ENCODE measurements at regions not wholly inside any gene's neighbourhood (a gene's known extent, or its start where the extent isn't known, plus 50 kb on each side); places are given as distances from the start of the nearest gene placed in this dataset.

- DNase-seq, result no peak
Measured at GRCh38 chr14:61191733-61192132, 89.4 kb downstream of the TMEM30B start.

GRCh38 chr14:61190341-61190740 is 90.8 kb downstream of the TMEM30B start:
- no peak for DNase-seq

DNA sequence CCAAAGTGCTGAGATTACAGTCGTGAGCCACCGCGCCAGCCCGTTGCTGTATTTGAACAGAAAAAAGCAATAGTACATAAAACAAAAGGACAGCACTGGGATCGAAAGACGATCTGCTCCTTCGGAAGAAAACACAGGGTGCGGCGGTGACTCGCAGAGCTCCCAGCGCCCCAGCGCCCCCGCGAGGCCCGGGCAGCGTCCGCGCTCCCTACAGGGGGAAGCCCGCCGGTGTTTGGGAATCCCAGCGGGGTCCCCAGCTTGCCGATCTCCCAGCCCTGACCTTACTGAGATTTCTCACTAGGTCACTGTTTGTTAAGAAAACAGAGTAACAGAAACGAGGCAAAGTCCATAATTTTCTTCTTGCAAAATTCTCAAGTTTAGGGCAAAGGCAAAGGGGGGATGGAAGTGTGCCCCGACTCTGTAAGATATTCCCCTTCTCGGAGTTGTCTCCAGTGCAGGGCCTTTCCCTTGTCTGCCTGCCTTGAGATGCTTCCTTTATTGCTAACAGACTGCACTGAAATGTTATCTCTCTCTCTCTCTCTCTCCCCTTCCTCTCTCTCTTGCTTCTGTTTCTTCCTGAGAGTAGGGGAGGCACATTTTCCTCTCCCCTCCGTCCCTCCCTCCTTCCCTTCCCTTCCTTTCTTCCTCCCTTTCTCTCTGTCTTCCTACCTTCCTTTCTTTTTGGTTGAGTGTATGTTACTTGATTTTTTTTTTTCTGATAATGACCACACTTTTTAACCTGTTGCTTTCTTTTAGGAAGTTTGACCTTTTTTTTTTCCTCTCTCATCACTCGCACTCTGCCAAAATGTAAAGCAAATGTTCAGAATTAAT is 91.9 kb downstream of the TMEM30B start:
- peak; percentile 76 for DNase-seq

DNA sequence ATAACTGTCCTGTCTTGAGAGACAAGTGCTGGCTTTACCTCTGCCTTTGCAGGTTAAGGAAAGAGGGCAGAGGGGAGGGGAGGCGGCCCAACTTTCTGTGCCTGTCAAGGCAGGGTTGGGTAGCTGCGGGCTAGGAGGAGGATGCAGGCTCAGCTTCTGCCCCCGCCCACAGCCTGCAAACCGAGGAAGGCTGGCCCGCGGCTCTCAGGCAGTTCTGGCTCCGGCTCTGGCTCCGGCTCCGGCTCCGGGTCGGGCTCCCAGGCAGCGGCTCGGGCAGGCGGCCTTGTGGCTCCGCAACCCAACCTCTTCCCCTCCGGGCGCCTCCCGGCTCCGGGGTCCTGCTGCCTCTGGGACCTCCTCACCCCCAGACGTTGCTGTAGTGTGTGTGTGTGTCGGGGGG is 92.9 kb downstream of the TMEM30B start:
- DNase-seq, result no peak

- no peak for DNase-seq
Measured at GRCh38 chr14:61187196-61187905, 93.8 kb downstream of the TMEM30B start.

GRCh38 chr14:61186341-61187195 is 94.6 kb downstream of the TMEM30B start:
- DNase-seq, result no peak

GRCh38 chr14:61185534-61185933 is 95.6 kb downstream of the TMEM30B start:
- no peak for DNase-seq

DNA sequence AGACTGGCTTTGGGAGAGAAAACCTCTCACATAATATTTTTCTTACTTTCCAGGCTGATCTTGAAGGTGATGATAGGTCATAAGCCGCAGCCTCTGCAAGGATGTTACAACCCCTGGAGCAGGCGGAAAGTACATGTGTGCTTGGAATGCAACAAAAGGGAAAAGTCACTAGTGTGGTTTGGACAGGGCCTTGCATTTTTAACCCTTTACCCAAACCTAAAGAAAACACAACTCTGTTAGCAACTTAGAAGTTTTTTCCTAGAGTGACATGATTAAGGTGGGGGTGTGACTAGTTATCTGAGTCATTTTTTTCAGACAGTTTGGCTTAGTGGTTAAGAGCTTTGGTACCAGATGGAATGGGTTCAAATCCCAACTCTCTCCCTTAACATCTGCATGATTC is 97.0 kb downstream of the TMEM30B start:
- DNase-seq, result no peak

DNA sequence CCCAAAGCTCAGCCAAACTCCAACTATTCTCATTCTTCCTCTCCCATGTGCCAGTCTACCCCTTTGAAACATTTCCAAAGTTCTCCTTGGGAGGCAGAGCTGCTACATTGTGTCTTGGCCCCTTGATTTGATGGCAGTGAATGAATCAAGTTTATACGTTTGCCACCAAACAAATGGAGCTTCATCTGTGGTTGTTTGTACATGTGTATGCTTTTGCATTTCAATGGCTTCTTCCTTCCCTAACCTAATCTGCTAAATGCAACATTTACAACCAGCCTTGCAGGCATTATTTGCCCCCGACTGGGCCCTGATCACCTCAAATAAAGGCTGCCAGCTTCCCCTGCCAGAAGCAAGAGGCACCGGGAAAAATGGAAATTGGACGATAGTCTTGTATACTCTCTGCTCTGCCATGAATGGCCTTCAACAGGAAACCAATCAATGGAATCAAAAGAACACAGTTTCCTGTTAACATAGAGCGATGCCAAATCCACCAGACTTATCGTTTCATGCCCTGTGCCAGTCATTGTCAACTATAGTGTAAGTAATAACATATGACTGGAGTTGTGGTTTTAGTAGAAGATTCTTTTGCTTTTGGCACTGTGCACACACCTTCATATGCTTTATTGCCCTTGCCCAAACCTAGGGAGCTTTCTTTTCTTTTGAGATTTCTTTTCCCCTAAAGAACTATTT is 97.8 kb downstream of the TMEM30B start:
- DNase-seq, result no peak

DNA sequence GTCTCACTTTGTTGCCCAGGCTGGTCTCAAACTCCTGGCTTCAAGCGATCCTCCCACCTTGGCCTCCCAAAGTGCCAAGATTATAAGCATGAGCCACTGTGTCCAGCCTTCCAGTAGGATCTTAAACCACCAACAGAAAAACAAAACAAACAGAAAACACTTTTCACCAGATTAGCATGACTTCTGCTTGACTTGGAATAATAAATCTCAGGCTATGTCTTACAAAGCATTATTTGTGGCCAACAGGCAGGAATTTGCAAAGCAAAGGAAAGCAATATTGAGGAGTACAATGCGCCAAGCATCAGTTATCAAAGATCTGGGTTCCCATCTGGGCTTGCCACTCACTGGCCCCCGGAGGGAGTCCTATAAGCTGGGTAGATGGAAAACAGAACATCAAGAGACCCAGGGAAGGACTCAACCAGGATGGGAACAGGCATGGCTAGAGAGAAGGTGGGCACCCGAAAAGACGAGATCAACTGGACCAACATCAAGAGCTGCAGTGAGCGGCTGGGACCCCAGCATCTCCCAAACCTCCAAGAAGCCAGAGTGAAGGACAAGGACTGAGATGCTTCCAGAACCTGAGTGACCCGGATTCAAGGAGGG is 101.2 kb downstream of the TMEM30B start:
- no peak for DNase-seq

- no peak for DNase-seq
Measured at GRCh38 chr14:61179061-61179690, 102.0 kb downstream of the TMEM30B start.

DNA sequence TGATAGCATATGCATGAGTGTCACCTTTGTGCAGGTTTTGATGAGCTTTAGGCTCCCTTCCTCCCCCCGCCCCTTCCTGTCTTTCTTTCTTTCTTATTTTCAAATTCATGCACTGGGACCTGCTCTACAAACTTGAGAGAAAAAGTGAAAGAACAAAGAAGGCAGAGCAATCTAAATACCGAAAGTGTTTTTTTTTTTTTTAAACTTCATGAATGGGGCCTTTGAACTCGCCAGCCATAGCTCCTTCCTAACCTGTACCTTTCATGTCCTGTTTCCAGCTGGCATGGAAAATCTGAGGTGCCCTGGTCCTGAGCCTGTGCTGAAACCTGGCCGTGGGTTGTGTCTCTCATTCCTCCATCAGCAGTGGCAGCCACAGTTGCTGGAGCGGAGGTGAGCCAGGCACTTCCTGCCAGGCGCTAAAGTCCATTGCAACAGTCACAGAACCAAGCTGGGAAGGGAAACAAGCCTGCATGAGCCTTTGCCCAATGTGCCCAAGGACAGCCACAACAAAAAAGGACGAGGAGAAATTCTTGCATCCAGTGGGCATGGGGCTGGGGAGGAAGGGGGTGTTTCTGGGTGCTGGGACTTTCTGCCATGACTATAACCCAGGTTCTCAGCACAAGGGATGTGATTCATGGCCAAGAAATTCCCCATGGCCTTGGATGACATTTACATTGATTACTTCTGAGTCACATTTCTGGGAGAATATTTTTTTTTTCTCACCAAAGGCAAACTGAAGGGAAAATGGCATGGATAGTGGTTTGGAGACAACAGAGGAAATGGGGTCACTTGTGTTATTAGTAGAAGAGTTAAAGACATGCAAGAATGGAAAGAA is 102.7 kb downstream of the TMEM30B start:
- no peak for DNase-seq

DNA sequence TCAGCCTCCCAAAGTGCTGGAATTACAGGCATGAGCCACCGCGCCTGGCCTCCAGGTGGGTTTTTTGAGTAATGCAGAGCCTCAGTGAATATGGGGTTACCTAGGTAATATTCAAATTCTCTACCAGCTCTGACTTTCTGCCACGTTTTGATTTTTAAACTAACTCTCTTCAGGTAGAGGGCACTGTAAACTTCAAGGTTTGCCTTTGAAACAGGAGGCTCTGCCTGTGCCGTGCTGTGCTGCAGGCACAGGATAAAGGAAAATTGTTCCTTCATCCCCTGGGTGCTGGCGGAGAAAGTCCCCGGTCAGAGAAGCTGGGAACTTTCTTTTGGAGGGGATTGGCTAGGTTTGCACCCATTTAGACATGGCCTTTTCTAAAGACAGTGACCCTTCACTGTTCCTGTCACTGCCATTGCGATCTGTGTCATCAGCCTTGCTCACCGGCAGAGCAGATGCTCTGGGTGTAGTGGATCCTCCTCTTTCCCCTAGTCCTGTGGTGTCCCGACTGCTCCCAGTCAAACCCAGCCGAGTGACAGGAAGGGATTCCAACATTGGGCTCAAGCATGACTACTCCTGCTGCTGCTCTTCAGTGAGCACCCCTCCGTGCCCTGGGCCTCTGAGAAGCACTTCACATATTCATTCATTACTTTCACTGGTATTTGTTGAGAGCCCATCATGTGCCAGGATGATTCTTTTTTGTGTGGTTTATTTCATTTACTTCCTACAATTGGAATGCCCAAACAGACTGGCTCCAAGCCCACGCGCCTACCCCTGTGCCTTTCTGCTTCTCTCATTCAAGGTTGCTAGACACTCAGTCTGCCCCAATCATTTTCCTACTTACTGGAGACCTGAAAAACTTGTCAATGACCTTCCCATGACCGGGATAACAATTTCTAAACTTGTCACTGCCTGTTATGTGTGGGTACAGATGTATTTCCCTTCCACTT is 103.6 kb downstream of the TMEM30B start:
- no peak for DNase-seq

DNA sequence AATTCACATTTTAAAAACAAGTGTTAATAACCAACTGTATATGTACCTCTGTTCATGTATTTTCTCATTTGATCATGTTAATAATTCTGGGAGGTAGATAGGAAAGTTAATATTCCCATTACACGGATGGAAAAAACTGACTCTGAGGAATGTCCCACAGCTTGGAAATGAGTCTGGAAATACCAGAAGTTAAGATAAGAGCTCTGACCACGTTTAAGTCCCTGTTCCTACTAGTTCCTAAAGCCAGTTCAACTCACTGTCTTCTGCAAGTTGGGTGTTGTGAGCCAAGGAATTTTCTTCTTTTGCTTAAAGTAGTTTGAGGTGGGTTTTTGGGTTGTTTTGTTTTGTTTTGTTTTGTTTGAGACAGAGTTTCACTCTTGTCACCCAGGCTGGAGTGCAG is 104.5 kb downstream of the TMEM30B start:
- no peak for DNase-seq

GRCh38 chr14:61174987-61175386 is 106.2 kb downstream of the TMEM30B start:
- DNase-seq, result no peak

GRCh38 chr14:61174441-61174891 is 106.7 kb downstream of the TMEM30B start:
- DNase-seq, result peak; percentile 54

DNA sequence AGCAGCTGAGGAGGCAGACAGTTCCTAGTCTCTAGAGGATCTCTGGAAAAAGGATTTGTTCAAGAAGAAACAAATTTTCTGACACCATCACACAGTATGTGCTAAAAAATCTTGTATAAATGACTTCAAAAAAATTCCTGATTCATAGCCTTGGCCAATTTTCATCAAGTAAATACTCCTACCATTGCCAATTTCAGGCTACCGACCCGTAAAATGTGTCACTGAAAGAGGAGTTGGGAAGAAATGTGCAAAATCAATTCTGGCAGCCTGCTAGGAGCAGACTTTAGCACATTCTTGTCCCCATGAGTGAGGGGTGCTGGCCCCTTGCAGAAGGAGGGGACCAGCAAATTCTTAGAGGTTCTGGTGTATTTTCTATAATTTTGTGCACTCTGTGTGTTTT is 109.4 kb downstream of the TMEM30B start:
- no peak for DNase-seq

DNA sequence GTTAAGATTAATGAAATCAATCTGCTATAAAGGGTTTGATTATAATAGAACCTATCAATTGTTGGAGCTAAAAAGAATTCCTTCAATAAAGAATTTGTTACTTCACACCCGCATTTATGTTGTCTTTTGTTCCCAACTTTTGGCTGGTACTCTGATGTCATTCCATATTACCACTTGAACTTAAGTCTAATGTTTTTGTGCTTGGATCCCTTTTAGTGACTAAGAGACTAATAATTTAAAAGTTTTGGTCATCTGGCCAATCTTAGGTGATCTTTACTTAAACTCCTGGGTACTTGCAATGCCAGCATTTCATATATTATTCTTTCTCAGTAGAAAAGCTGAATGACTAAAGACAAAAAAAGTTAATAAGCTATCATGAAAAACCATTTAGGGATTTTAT is 113.0 kb downstream of the TMEM30B start:
- DNase-seq, result no peak

GRCh38 chr14:61167642-61168041 is 113.5 kb downstream of the TMEM30B start:
- no peak for DNase-seq

GRCh38 chr14:61160798-61161197 is 120.3 kb downstream of the TMEM30B start:
- no peak for DNase-seq

Data from eye (tissue), 1 donor.